Neuronal stem cell (in vitro differentiated cells): ENCODE measurements at regions not wholly inside any gene's neighbourhood (a gene's known extent, or its start where the extent isn't known, plus 50 kb on each side); places are given as distances from the start of the nearest gene placed in this dataset.

Experiments used
- DNase-seq: peaks from one replicate; pipeline ENCODE4 v3.0.0-alpha.2; 2013; ENCODE audit warnings: low spot score
- H2AFZ ChIP-seq: one replicate; pipeline ENCODE4 v1.6.1; 2013; ENCODE audit warnings: mild to moderate bottlenecking, low read length, inconsistent platforms
- H2AK5ac ChIP-seq: 2 replicates; pipeline ENCODE4 v1.6.1; 2013; ENCODE audit warnings: low read depth, mild to moderate bottlenecking, inconsistent platforms, low read length, moderate library complexity, mixed read lengths
- H2BK120ac ChIP-seq: 2 replicates; pipeline ENCODE4 v1.6.1; 2013; ENCODE audit warnings: low read depth, mild to moderate bottlenecking, inconsistent platforms, low read length, moderate library complexity, mixed read lengths
- H2BK12ac ChIP-seq: one replicate; pipeline ENCODE4 v1.6.1; 2013; ENCODE audit warnings: low read length, inconsistent platforms
- H2BK15ac ChIP-seq: 2 replicates; pipeline ENCODE4 v1.6.1; 2013; ENCODE audit warnings: mild to moderate bottlenecking, low read length, inconsistent platforms, mixed read lengths
- H2BK5ac ChIP-seq: one replicate; pipeline ENCODE4 v1.6.1; 2013; ENCODE audit warnings: inconsistent platforms, mild to moderate bottlenecking, low read length, moderate library complexity
- H3K14ac ChIP-seq: one replicate; pipeline ENCODE4 v1.6.1; 2013; ENCODE audit warnings: low read length, inconsistent platforms
- H3K18ac ChIP-seq: 2 replicates; pipeline ENCODE4 v1.6.1; 2013; ENCODE audit warnings: low read length, inconsistent platforms
- H3K23ac ChIP-seq: 2 replicates; pipeline ENCODE4 v1.6.1; 2013; ENCODE audit warnings: low read depth, mild to moderate bottlenecking, mixed read lengths, low read length, inconsistent platforms; ENCODE audit not compliant: poor library complexity
- H3K27ac ChIP-seq: replicated peaks from 3 replicates; pipeline ENCODE4 v1.5.1; 2013; ENCODE audit warnings: low read length, inconsistent platforms
- H3K27me3 ChIP-seq, 3 experiments: 2 replicates each; pipeline ENCODE4 v1.6.1; 2013; ENCODE audit warnings: low read length in 3 of 3, mild to moderate bottlenecking in 2 of 3, inconsistent platforms in 1 of 3, low read depth in 1 of 3, mixed read lengths in 1 of 3, moderate library complexity in 1 of 3; ENCODE audit not compliant: control insufficient read depth in 3 of 3, insufficient read depth in 3 of 3
- H3K36me3 ChIP-seq, 2 donors: replicated peaks in 1 of 2; 2 replicates each; pipeline ENCODE4 v1.6.1; 2013; ENCODE audit warnings: low read length in 2 of 2; ENCODE audit not compliant: control insufficient read depth in 2 of 2, insufficient read depth in 2 of 2
- H3K4ac ChIP-seq: 2 replicates; pipeline ENCODE4 v1.6.1; 2013; ENCODE audit warnings: inconsistent platforms, mild to moderate bottlenecking, low read length, moderate library complexity
- H3K4me1 ChIP-seq, 2 donors: 1 replicate in 1 of 2; 2 replicates in 1 of 2; pipeline ENCODE4 v1.6.1; 2013; ENCODE audit warnings: low read length in 2 of 2, low read depth in 1 of 2; ENCODE audit not compliant: control insufficient read depth in 2 of 2, insufficient read depth in 1 of 2
- H3K4me2 ChIP-seq: one replicate; pipeline ENCODE4 v1.6.1; 2013; ENCODE audit warnings: mild to moderate bottlenecking, low read length, inconsistent platforms; ENCODE audit not compliant: insufficient read depth, poor library complexity, severe bottlenecking
- H3K4me3 ChIP-seq, 2 donors: 2 replicates each; pipeline ENCODE4 v1.5.1; 2013; ENCODE audit warnings: low read length in 2 of 2, mild to moderate bottlenecking in 2 of 2, inconsistent platforms in 1 of 2, moderate library complexity in 1 of 2
- H3K79me1 ChIP-seq: one replicate; pipeline ENCODE4 v1.6.1; 2013; ENCODE audit warnings: low read depth, mild to moderate bottlenecking, inconsistent platforms, low read length, moderate library complexity
- H3K9ac ChIP-seq: one replicate; pipeline ENCODE4 v1.6.1; 2013; ENCODE audit warnings: mild to moderate bottlenecking, low read depth, low read length, inconsistent platforms; ENCODE audit not compliant: poor library complexity
- H3K9me3 ChIP-seq, 2 donors: replicated peaks in 1 of 2; 2 replicates each; pipeline versions ENCODE3 to v1.6.1; 2013; ENCODE audit warnings: low read length in 2 of 2, mild to moderate bottlenecking in 2 of 2, inconsistent platforms in 1 of 2, low read depth in 1 of 2, mixed read lengths in 1 of 2, moderate library complexity in 1 of 2; ENCODE audit not compliant: control insufficient read depth in 2 of 2, insufficient read depth in 1 of 2
- H4K8ac ChIP-seq: one replicate; pipeline ENCODE4 v1.6.1; 2013; ENCODE audit warnings: low read depth, mild to moderate bottlenecking, inconsistent platforms, low read length, moderate library complexity
- H4K91ac ChIP-seq: one replicate; pipeline ENCODE4 v1.6.1; 2013; ENCODE audit warnings: low read length, low read depth, mild to moderate bottlenecking, inconsistent platforms; ENCODE audit not compliant: poor library complexity
- WGBS, 2 donors: extraction: QIAGEN DNeasy Blood & Tissue Kit; methylation state at CpG; one replicate each; pipeline ENCODE4 v1.1.7; 2013; ENCODE audit warnings: missing lambda C conversion rate in 2 of 2, mixed read lengths in 1 of 2; ENCODE audit not compliant: insufficient read length in 2 of 2, insufficient replicate concordance in 1 of 2; ENCODE audit errors: extremely low coverage in 2 of 2; 5-methylcytosine and 5-hydroxymethylcytosine counted together

DNA sequence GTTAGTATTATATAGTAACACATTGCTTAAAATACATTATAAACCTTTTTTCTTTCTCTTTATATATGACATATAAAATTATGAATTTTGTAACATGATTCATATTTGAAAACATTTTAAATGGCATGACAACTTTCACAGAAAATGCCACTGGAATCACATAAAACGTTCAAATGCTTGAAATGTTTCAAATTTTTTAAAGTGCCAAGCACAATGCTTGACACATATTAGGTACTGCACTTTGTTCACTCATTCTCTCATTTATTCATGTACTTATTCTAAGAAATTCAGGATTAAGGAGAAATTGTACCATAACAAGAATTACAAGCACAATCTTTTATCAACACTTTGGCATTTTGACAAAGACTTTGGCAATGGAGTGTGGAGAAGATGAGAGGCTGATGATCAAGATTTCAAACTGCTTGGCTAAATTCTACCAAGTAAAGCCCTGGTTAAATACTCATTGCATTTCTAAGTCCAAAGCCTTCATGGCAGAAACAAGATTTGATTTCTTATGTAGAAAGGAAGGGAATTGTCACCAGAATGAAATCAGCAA, 232.2 kb downstream of the C12orf50 start:
- H3K4me3 ChIP-seq, result no peak overlapping the region
- H2AK5ac ChIP-seq, result no peak overlapping the region
- no peak overlapping the region for H2AFZ ChIP-seq
- no peaks in the 10 kb centered on the region for H3K36me3 ChIP-seq
- no peak overlapping the region for H2BK15ac ChIP-seq
- H3K79me1 ChIP-seq, result no peaks in the 10 kb centered on the region
- H3K4ac ChIP-seq, result no peak overlapping the region
- no peak overlapping the region for H2BK120ac ChIP-seq
- no peak overlapping the region for H3K27ac ChIP-seq
- no peak overlapping the region for H3K4me2 ChIP-seq
- H4K8ac ChIP-seq, result no peak overlapping the region
- H3K14ac ChIP-seq, result no peak overlapping the region
- H3K9ac ChIP-seq, result no peak overlapping the region
- H3K18ac ChIP-seq, result no peak overlapping the region
- no peak overlapping the region for H2BK5ac ChIP-seq
- peaks cover 0 to 2% of the 10 kb centered on the region in 2 donors for H3K4me1 ChIP-seq
- H4K91ac ChIP-seq, result no peak overlapping the region
- no peaks in the 10 kb centered on the region for H3K9me3 ChIP-seq
- H3K23ac ChIP-seq, result no peak overlapping the region
- no peaks in the 10 kb centered on the region for H3K27me3 ChIP-seq
- no peak for DNase-seq
- no CpG with 5 or more reads among the region's 1 CpG for WGBS, 2 donors
- H2BK12ac ChIP-seq, result no peak overlapping the region

- no peak overlapping the region for H3K18ac ChIP-seq
- H2AFZ ChIP-seq, result no peak overlapping the region
- DNase-seq, result no peak
- H3K4me3 ChIP-seq, result no peak overlapping the region
- WGBS, 2 donors, result no CpG with 5 or more reads among the region's 2 CpGs
- H3K4me1 ChIP-seq, result peaks cover 0 to 2% of the 10 kb centered on the region in 2 donors
- no peak overlapping the region for H3K27ac ChIP-seq
- no peak overlapping the region for H3K14ac ChIP-seq
- no peak overlapping the region for H2BK5ac ChIP-seq
- no peak overlapping the region for H2BK15ac ChIP-seq
- no peak overlapping the region for H3K4ac ChIP-seq
- H2AK5ac ChIP-seq, result no peak overlapping the region
- no peaks in the 10 kb centered on the region for H3K79me1 ChIP-seq
- no peak overlapping the region for H4K91ac ChIP-seq
- H2BK120ac ChIP-seq, result no peak overlapping the region
- H3K9ac ChIP-seq, result no peak overlapping the region
- no peak overlapping the region for H2BK12ac ChIP-seq
- no peak overlapping the region for H3K4me2 ChIP-seq
- H3K36me3 ChIP-seq, result no peaks in the 10 kb centered on the region
- H3K9me3 ChIP-seq, result no peaks in the 10 kb centered on the region
- no peak overlapping the region for H4K8ac ChIP-seq
- no peaks in the 10 kb centered on the region for H3K27me3 ChIP-seq
- H3K23ac ChIP-seq, result no peak overlapping the region
These were observed 233.6 kb downstream of the C12orf50 start for GRCh38 chr12:87795555-87795954.

DNA sequence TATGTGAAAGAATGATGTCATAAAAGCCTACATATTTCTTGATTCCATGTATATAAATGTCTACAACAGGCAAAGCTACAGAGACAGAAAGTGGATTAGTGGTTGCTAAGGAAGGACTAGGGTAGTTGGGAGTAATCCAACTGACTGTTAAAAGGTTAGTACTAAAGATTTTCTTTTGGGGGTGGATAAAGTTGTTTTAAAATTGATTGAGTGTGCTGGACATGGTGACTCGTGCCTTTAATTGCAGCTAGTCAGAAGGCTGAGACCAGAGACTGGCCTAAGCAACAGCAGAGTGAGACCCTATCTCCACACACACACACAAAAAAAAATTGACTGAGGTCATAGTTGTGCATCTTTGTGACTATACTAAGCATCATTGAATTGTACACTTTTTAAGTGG, 234.3 kb downstream of the C12orf50 start:
- Histone ChIP-seq H3K27me3 (no peaks in the 10 kb centered on the region), H3K4me3 (no peak overlapping the region), H2AK5ac (no peak overlapping the region), H3K4ac (no peak overlapping the region), H3K4me2 (no peak overlapping the region), H3K79me1 (no peaks in the 10 kb centered on the region), H2BK120ac (no peak overlapping the region), H2AFZ (no peak overlapping the region), H3K9ac (no peak overlapping the region), H3K14ac (no peak overlapping the region), H3K23ac (no peak overlapping the region), H4K8ac (no peak overlapping the region), H4K91ac (no peak overlapping the region), H2BK12ac (no peak overlapping the region), H2BK5ac (no peak overlapping the region), H2BK15ac (no peak overlapping the region), H3K4me1 (peaks cover 0 to 2% of the 10 kb centered on the region in 2 donors), H3K27ac (no peak overlapping the region), H3K9me3 (no peaks in the 10 kb centered on the region), H3K36me3 (no peaks in the 10 kb centered on the region), H3K18ac (no peak overlapping the region)
- DNase-seq, result no peak
- no CpG with 5 or more reads among the region's 1 CpG for WGBS, 2 donors

DNA sequence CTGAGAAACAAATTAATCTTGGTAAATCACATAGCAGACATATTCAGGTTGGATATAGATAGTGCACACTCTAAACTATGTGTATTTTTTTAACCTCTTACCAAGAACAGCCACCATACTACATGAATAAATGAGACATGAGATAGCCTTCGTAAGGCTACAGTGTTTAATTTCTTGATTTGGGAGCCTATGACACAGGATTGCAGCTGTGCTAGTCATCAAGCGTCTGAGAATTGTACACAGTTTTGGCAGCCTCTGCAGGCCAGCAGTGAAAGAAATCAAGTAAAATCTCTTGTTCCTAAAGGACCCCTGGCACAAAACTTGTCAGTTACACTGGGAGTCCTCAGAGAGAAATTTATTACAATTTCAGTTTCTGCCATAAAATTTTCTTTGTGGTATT, 236.1 kb downstream of the C12orf50 start:
- Histone ChIP-seq H4K8ac (no peak overlapping the region), H3K4ac (no peak overlapping the region), H2AK5ac (no peak overlapping the region), H2BK5ac (no peak overlapping the region), H3K14ac (no peak overlapping the region), H2BK12ac (no peak overlapping the region), H3K36me3 (no peaks in the 10 kb centered on the region), H3K9me3 (no peaks in the 10 kb centered on the region), H2AFZ (no peak overlapping the region), H4K91ac (no peak overlapping the region), H3K4me1 (peaks cover 0 to 2% of the 10 kb centered on the region in 2 donors), H3K79me1 (no peaks in the 10 kb centered on the region), H3K23ac (no peak overlapping the region), H3K18ac (no peak overlapping the region), H3K27ac (no peak overlapping the region), H3K4me2 (no peak overlapping the region), H3K4me3 (no peak overlapping the region), H3K27me3 (no peaks in the 10 kb centered on the region), H2BK15ac (no peak overlapping the region), H2BK120ac (no peak overlapping the region), H3K9ac (no peak overlapping the region)
- DNase-seq, result no peak
- no CpG with 5 or more reads among the region's 2 CpGs for WGBS, 2 donors
